ENCODE measurements at regions not wholly inside any gene's neighbourhood (a gene's known extent, or its start where the extent isn't known, plus 50 kb on each side); places are given as distances from the start of the nearest gene placed in this dataset.

GRCh38 chr5:174617285-174617684, 107.1 kb upstream of the MSX2 start:
- TF ChIP-seq CTCF (IDR thresholded peaks at IDR 0.05; ENCODE audit: low read depth, low read length) = no peak
- no peak for TF ChIP-seq MAX (IDR thresholded peaks at IDR 0.05; ENCODE audit: low read depth, low read length)
- no peak for TF ChIP-seq POLR2A (IDR thresholded peaks at IDR 0.05; ENCODE audit: extremely low read depth, insufficient read length)
